Breast epithelium (tissue), 3 donors: ENCODE measurements at regions not wholly inside any gene's neighbourhood (a gene's known extent, or its start where the extent isn't known, plus 50 kb on each side); places are given as distances from the start of the nearest gene placed in this dataset.

Source experiments
- CTCF ChIP-seq, 3 donors: fragments of 450-650 bp; IDR thresholded peaks; one replicate each; pipeline ENCODE4 v1.5.1; 2016 to 2017; ENCODE audit warnings: antibody characterized with exemption in 3 of 3, mild to moderate bottlenecking in 3 of 3, moderate library complexity in 3 of 3
- POLR2AphosphoS5 ChIP-seq, 3 donors: sonication (generic); formaldehyde crosslinking; IDR thresholded peaks; one replicate each; pipeline ENCODE4 v1.6.1; 2017; ENCODE audit warnings: antibody characterized with exemption in 3 of 3

DNA sequence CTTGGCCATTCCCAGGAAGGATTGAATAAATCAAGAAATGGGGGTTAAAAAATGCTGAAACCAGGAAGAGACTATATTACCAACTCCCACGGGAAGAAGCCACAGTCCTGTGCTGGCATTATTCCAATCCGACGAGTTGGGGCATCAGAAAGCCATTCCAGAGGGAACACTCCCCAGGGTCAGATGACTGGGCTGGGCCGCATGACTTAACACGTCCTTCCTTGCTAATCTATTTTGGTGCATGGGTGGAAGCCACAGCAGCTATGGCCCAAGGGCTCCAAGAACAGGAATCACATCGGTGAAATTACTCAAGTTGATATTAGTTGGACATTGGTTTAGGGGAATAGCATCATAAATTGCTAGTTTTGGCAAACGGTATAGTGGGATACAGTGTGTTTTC is 592.9 kb upstream of the NRP1 start:
- TF ChIP-seq CTCF (IDR thresholded peaks at IDR 0.05), result no peak
- TF ChIP-seq POLR2AphosphoS5 (IDR thresholded peaks at IDR 0.05), result no peak
